ENCODE measurements at regions not wholly inside any gene's neighbourhood (a gene's known extent, or its start where the extent isn't known, plus 50 kb on each side); places are given as distances from the start of the nearest gene placed in this dataset.

GRCh38 chr7:81526971-81527370 is 242.9 kb downstream of the HGF start:
- no peak for DNase-seq
- no peaks in the 10 kb centered on the region for H3K9me3 ChIP-seq (replicated peaks in 1 of 3)
- peaks cover 6% of the 10 kb centered on the region for H3K27me3 ChIP-seq
- no peaks in the 10 kb centered on the region for H3K4me1 ChIP-seq (replicated peaks in 1 of 2)
- TF ChIP-seq, protein P1, sequence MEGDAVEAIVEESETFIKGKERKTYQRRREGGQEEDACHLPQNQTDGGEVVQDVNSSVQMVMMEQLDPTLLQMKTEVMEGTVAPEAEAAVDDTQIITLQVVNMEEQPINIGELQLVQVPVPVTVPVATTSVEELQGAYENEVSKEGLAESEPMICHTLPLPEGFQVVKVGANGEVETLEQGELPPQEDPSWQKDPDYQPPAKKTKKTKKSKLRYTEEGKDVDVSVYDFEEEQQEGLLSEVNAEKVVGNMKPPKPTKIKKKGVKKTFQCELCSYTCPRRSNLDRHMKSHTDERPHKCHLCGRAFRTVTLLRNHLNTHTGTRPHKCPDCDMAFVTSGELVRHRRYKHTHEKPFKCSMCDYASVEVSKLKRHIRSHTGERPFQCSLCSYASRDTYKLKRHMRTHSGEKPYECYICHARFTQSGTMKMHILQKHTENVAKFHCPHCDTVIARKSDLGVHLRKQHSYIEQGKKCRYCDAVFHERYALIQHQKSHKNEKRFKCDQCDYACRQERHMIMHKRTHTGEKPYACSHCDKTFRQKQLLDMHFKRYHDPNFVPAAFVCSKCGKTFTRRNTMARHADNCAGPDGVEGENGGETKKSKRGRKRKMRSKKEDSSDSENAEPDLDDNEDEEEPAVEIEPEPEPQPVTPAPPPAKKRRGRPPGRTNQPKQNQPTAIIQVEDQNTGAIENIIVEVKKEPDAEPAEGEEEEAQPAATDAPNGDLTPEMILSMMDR (IDR thresholded peaks at IDR 0.05): no peak
- H3K36me3 ChIP-seq (replicated peaks in 1 of 2): no peaks in the 10 kb centered on the region
- H3K4me3 ChIP-seq: no peak overlapping the region
- intact Hi-C loops (cut with DNase I): no loop called here
- no peak overlapping the region for H3K27ac ChIP-seq
- WGBS, 4 donors: 44 to 72% (median 57%) methylated on average over 1 of the region's 1 CpG

- Histone ChIP-seq H3K27me3 (peaks cover 6% of the 10 kb centered on the region), H3K4me3 (no peak overlapping the region), H3K4me1 (replicated peaks in 1 of 2) (no peaks in the 10 kb centered on the region), H3K27ac (no peak overlapping the region), H3K9me3 (replicated peaks in 1 of 3) (no peaks in the 10 kb centered on the region), H3K36me3 (replicated peaks in 1 of 2) (no peaks in the 10 kb centered on the region)
- intact Hi-C loops (cut with DNase I): no loop called here
- TF ChIP-seq POLR2A (IDR thresholded peaks at IDR 0.05): no peak
- TF ChIP-seq, protein P1 (IDR thresholded peaks at IDR 0.05): no peak
- no peak for DNase-seq
Observed at GRCh38 chr7:81525841-81526240, 244.0 kb downstream of the HGF start.

DNA sequence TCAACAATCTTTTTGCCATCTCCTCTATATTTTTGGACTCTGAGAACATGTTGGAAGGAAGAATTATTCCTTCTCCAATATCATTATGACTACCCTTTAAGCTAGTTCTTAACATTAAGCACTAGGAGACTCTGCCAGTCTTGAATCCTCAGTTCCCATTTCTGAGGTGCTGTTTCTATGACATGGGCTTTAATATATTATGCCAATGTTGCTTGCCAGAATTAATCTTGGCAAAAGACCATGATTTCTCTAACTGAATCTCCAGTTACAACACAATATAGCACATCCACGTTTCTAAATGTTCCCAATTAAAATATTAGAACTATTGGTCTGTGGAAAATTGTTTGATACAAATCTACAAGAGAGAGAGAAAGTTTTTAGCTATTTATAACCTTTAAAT is 250.0 kb downstream of the HGF start:
- intact Hi-C loops (cut with DNase I): no loop called here
- H3K4me3 ChIP-seq: no peak overlapping the region
- no peaks in the 10 kb centered on the region for H3K9me3 ChIP-seq (replicated peaks in 1 of 3)
- H3K27ac ChIP-seq: no peak overlapping the region
- TF ChIP-seq, protein P1 (IDR thresholded peaks at IDR 0.05): no peak
- TF ChIP-seq POLR2A (IDR thresholded peaks at IDR 0.05): no peak
- H3K36me3 ChIP-seq (replicated peaks in 1 of 2): no peaks in the 10 kb centered on the region
- WGBS, 4 donors: 23 to 38% (median 35%) methylated on average over 1 of the region's 1 CpG
- peaks cover 6% of the 10 kb centered on the region for H3K27me3 ChIP-seq
- DNase-seq: no peak
- H3K4me1 ChIP-seq (replicated peaks in 1 of 2): no peaks in the 10 kb centered on the region

GRCh38 chr7:81516898-81517297 is 252.9 kb downstream of the HGF start:
- H3K36me3 ChIP-seq (replicated peaks in 1 of 2): no peaks in the 10 kb centered on the region
- TF ChIP-seq, protein P1 (IDR thresholded peaks at IDR 0.05): no peak
- no peak for TF ChIP-seq POLR2A (IDR thresholded peaks at IDR 0.05)
- intact Hi-C loops (cut with DNase I): no loop called here

More at GRCh38 chr7:81516898-81517297, 252.9 kb downstream of the HGF start:
- no peak for DNase-seq
- Histone ChIP-seq H3K4me3 (no peak overlapping the region), H3K27me3 (no peaks in the 10 kb centered on the region), H3K27ac (no peak overlapping the region), H3K9me3 (replicated peaks in 1 of 3) (no peaks in the 10 kb centered on the region), H3K4me1 (replicated peaks in 1 of 2) (no peaks in the 10 kb centered on the region)

Measured in adrenal gland (tissue), 9 donors.